Endodermal cell (in vitro differentiated cells): ENCODE measurements at regions not wholly inside any gene's neighbourhood (a gene's known extent, or its start where the extent isn't known, plus 50 kb on each side); places are given as distances from the start of the nearest gene placed in this dataset.

Experiments used
- DNase-seq: peaks from one replicate; pipeline ENCODE4 v3.0.0-alpha.2; 2017
- H3K27ac ChIP-seq: 2 replicates; pipeline ENCODE4 v1.5.1; 2013; ENCODE audit warnings: mild to moderate bottlenecking, low read depth, low read length, moderate library complexity
- H3K27me3 ChIP-seq: 2 replicates; pipeline ENCODE4 v1.6.1; 2013; ENCODE audit warnings: mild to moderate bottlenecking, low read length, moderate library complexity; ENCODE audit not compliant: insufficient read depth, control insufficient read depth, poor library complexity, severe bottlenecking
- H3K36me3 ChIP-seq: 2 replicates; pipeline ENCODE4 v1.7.0; 2013; ENCODE audit warnings: mild to moderate bottlenecking, low read length, moderate library complexity; ENCODE audit not compliant: control insufficient read depth, insufficient read depth
- H3K4me1 ChIP-seq: one replicate; pipeline ENCODE4 v1.7.0; 2013; ENCODE audit warnings: low read length; ENCODE audit not compliant: control insufficient read depth, insufficient read depth
- H3K4me3 ChIP-seq: 2 replicates; pipeline ENCODE4 v1.5.1; 2013; ENCODE audit warnings: mild to moderate bottlenecking, low read length, moderate library complexity
- H3K9ac ChIP-seq: 2 replicates; pipeline ENCODE4 v1.6.1; 2013; ENCODE audit warnings: mild to moderate bottlenecking, low read length, moderate library complexity; ENCODE audit not compliant: poor library complexity, severe bottlenecking; ENCODE audit errors: extremely low read depth
- H3K9me3 ChIP-seq: 2 replicates; pipeline ENCODE4 v1.6.1; 2013; ENCODE audit warnings: mild to moderate bottlenecking, low read length, moderate library complexity; ENCODE audit not compliant: control insufficient read depth
- H3K27ac Mint-ChIP-seq: 2 replicates; pipeline ENCODE4 v1.8.0; 2020; ENCODE audit warnings: mixed read lengths
- H3K27me3 Mint-ChIP-seq: 2 replicates; pipeline ENCODE4 v1.8.0; 2021; ENCODE audit warnings: mild to moderate bottlenecking, mixed read lengths; ENCODE audit not compliant: insufficient read depth
- H3K36me3 Mint-ChIP-seq: 2 replicates; pipeline ENCODE4 v1.8.0; 2020; ENCODE audit warnings: low read depth, mixed read lengths
- H3K4me1 Mint-ChIP-seq: 2 replicates; pipeline ENCODE4 v1.8.0; 2020; ENCODE audit warnings: mixed read lengths
- H3K4me3 Mint-ChIP-seq: 2 replicates; pipeline ENCODE4 v1.8.0; 2020; ENCODE audit warnings: mild to moderate bottlenecking, moderate library complexity, mixed read lengths
- H3K9me3 Mint-ChIP-seq: 2 replicates; pipeline ENCODE4 v1.8.0; 2020; ENCODE audit warnings: mild to moderate bottlenecking, mixed read lengths
- WGBS, 2 experiments: methylation state at CpG; one replicate each; pipeline versions ENCODE4 v1.1.5 to v1.1.7; 2013; ENCODE audit warnings: missing lambda C conversion rate in 2 of 2, mixed read lengths in 1 of 2; ENCODE audit not compliant: insufficient coverage in 1 of 2, insufficient read length in 1 of 2; 5-methylcytosine and 5-hydroxymethylcytosine counted together
- TF ChIP-seq, protein P1 (sequence below): fragments of 200-600 bp; sonication (generic); conservative IDR thresholded peaks from 2 replicates; pipeline ENCODE4 v1.5.0; 2021; ENCODE audit warnings: antibody characterized with exemption, mild to moderate bottlenecking

DNA sequence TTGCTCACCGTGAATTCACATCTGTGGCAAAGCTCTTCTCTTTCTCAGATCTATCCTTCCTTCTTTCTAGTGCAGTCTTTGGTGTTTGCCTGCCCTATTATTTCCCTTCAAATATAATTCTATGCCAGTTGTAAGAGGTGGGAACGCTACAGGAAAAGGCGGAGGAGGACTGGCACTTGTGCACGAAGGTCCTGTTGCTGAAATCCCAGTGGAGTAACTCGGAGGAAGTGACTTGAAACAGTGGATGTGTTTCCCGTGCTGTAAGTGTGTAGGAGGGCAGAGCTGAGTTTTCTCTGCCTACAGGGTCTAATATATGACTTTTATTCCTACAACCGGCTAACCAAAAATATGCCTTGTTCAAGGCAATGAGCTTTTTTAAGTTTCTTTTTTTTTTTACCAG is 754.8 kb downstream of the QKI start:
- Histone ChIP-seq H3K4me3 (no peak overlapping the region), H3K9me3 (no peaks in the 10 kb centered on the region), H3K9ac (no peak overlapping the region), H3K4me1 (no peaks in the 10 kb centered on the region), H3K27ac (no peak overlapping the region), H3K27me3 (no peaks in the 10 kb centered on the region), H3K36me3 (no peaks in the 10 kb centered on the region)
- TF ChIP-seq, protein P1, sequence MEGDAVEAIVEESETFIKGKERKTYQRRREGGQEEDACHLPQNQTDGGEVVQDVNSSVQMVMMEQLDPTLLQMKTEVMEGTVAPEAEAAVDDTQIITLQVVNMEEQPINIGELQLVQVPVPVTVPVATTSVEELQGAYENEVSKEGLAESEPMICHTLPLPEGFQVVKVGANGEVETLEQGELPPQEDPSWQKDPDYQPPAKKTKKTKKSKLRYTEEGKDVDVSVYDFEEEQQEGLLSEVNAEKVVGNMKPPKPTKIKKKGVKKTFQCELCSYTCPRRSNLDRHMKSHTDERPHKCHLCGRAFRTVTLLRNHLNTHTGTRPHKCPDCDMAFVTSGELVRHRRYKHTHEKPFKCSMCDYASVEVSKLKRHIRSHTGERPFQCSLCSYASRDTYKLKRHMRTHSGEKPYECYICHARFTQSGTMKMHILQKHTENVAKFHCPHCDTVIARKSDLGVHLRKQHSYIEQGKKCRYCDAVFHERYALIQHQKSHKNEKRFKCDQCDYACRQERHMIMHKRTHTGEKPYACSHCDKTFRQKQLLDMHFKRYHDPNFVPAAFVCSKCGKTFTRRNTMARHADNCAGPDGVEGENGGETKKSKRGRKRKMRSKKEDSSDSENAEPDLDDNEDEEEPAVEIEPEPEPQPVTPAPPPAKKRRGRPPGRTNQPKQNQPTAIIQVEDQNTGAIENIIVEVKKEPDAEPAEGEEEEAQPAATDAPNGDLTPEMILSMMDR: no peak
- no peak overlapping the region for H3K27ac Mint-ChIP-seq
- no peak overlapping the region for H3K4me3 Mint-ChIP-seq
- H3K9me3 Mint-ChIP-seq: peaks cover 13% of the 10 kb centered on the region
- H3K27me3 Mint-ChIP-seq: no peaks in the 10 kb centered on the region
- no peak for DNase-seq
- H3K4me1 Mint-ChIP-seq: peaks cover 9% of the 10 kb centered on the region
- H3K36me3 Mint-ChIP-seq: no peaks in the 10 kb centered on the region
- 94 to 95% methylated on average over 5 to 7 of the region's 7 CpGs for WGBS, 2 experiments

DNA sequence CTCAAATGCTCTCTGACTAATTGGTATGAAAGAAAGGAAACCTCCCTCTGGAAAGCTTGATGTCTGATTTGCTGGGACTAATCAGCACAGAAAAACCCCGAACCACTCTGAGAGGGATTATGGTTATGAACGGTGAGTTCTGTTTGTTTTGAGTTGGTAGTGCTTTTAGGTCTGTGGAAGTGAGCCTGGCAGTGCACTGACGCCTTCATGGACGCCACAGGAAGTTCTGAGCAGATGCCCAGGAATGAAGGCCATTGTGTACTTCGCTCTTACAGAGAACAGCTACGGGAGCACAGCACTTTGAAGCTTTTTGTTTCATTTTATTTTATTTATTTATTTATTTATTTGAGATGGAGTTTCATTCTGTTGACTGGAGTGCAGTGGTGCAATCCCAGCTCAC is 754.1 kb downstream of the QKI start:
- H3K9me3 Mint-ChIP-seq: peaks cover 8% of the 10 kb centered on the region
- 86 to 91% methylated on average over 3 to 5 of the region's 6 CpGs for WGBS, 2 experiments
- H3K9me3 ChIP-seq: no peaks in the 10 kb centered on the region
- no peak overlapping the region for H3K27ac ChIP-seq
- H3K36me3 ChIP-seq: no peaks in the 10 kb centered on the region
- H3K27ac Mint-ChIP-seq: no peak overlapping the region
- H3K4me1 Mint-ChIP-seq: peaks cover 12% of the 10 kb centered on the region
- no peaks in the 10 kb centered on the region for H3K27me3 Mint-ChIP-seq
- H3K4me1 ChIP-seq: no peaks in the 10 kb centered on the region
- DNase-seq: no peak
- H3K4me3 ChIP-seq: no peak overlapping the region
- TF ChIP-seq, protein P1: no peak
- H3K36me3 Mint-ChIP-seq: no peaks in the 10 kb centered on the region
- no peak overlapping the region for H3K4me3 Mint-ChIP-seq
- H3K9ac ChIP-seq: no peak overlapping the region
- H3K27me3 ChIP-seq: no peaks in the 10 kb centered on the region

DNA sequence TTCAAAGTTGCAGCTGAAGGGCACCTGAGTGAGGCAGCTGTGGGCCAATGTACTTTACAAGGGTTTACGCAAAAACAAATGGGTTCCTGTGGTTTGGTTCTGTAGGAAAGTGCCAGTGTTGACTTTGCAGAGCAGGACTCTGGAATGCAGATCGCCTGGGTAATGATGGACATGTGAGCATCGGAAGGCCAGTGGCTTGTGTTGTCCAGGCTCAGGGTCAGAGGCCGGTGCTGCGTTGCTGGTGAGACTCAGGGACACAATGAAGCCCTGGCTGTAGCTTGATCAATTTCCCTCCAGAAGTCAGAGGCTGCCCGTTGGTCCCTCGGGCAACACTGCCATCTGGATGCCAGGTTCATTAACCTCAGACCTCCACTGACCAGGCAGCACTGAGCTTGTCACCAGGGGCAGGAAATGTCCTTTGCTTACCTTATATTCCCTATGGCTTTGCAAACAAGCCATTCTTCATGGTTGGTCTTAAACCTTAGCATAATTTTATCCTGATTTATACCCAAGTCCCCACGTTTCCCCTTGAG is 753.4 kb downstream of the QKI start:
- H3K9ac ChIP-seq: no peak overlapping the region
- H3K4me1 ChIP-seq: no peaks in the 10 kb centered on the region
- no peak overlapping the region for H3K4me3 ChIP-seq
- WGBS, 2 experiments: 87 to 92% methylated on average over 5 to 8 of the region's 8 CpGs
- DNase-seq: no peak
- no peak overlapping the region for H3K27ac ChIP-seq
- no peaks in the 10 kb centered on the region for H3K27me3 ChIP-seq
- H3K9me3 ChIP-seq: no peaks in the 10 kb centered on the region
- Mint-ChIP-seq H3K36me3 (no peaks in the 10 kb centered on the region), H3K9me3 (peaks cover 2% of the 10 kb centered on the region), H3K27me3 (no peaks in the 10 kb centered on the region), H3K4me3 (no peak overlapping the region), H3K27ac (no peak overlapping the region), H3K4me1 (peaks cover 12% of the 10 kb centered on the region)
- no peaks in the 10 kb centered on the region for H3K36me3 ChIP-seq
- TF ChIP-seq, protein P1: no peak
